NT2/D1 (cell line): ENCODE measurements at regions not wholly inside any gene's neighbourhood (a gene's known extent, or its start where the extent isn't known, plus 50 kb on each side); places are given as distances from the start of the nearest gene placed in this dataset.

ENCODE experiments used
- SUZ12 ChIP-seq: IDR thresholded peaks from 2 replicates; pipeline ENCODE4 v1.6.1; 2011; ENCODE audit not compliant: insufficient read length, insufficient read depth; ENCODE audit errors: extremely low read depth
- YY1 ChIP-seq: IDR thresholded peaks from 2 replicates; pipeline ENCODE4 v1.6.1; 2011; ENCODE audit not compliant: insufficient read length, insufficient read depth
- ZNF274 ChIP-seq: IDR thresholded peaks from 2 replicates; pipeline ENCODE4 v1.6.1; 2011; ENCODE audit warnings: mild to moderate bottlenecking, low read depth, low read length

DNA sequence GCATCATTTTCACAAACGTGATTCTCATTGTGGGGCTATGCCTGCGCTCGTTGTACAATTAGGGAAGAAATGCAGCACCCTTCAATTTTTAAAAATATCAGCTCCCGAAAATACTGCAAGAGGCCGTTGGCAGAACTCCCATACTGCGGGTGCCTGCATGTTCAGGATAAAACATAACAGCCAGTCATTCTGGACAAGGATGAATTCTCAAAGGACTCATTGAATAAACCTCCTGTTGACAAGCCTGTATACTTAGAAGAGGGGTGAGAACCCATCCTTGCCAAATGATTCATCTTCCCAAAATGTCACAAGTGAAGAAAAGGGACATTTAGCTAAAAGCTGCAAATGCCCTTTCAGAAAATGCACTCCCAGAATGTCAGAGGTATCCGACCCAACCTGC lies 141.9 kb downstream of the CSNK2A3 start:
- TF ChIP-seq ZNF274 (no peak), YY1 (no peak), SUZ12 (no peak)
